OCI-LY7 (cell line): ENCODE measurements at regions not wholly inside any gene's neighbourhood (a gene's known extent, or its start where the extent isn't known, plus 50 kb on each side); places are given as distances from the start of the nearest gene placed in this dataset.

Experiments used
- CTCF ChIP-seq: fragments of 200-600 bp; sonication (generic); conservative IDR thresholded peaks from 2 replicates; pipeline ENCODE4 v1.5.1; 2014; ENCODE audit warnings: mild to moderate bottlenecking, antibody characterized with exemption, low read length, moderate library complexity, mixed read lengths
- EZH2phosphoT487 ChIP-seq: fragments of 200-600 bp; sonication (generic); IDR thresholded peaks from 2 replicates; pipeline ENCODE4 v1.6.1; 2018; ENCODE audit warnings: low read depth, borderline replicate concordance, mild to moderate bottlenecking, mixed run types, antibody characterized with exemption, low read length, moderate library complexity, mixed read lengths

DNA sequence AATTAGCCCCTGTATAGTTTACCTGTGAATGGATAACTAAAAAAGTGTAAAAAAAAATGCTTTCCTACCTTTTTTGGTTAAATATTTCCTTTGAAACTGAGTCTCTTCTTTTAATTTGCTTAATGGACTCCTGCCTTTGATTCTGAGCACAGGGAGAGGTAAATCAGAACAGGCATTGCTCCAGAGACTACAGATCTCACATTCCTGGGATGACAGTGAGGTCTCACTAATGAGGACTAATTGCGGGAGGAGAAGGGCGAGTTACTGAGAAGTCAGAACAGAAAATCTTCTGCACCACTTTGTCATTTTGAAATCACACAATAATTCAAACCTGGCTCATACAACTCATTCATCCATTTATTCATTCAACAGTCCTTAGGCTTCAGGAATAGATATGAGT is 437.0 kb upstream of the ASIC2 start:
- no peak for TF ChIP-seq CTCF
- no peak for TF ChIP-seq EZH2phosphoT487
